Activated naive CD8-positive, alpha-beta T cell treated with anti-CD3 and anti-CD28 coated beads for 36 hours (primary cell): ENCODE measurements at regions not wholly inside any gene's neighbourhood (a gene's known extent, or its start where the extent isn't known, plus 50 kb on each side); places are given as distances from the start of the nearest gene placed in this dataset.

ENCODE experiments used
- DNase-seq: peaks from one replicate; pipeline ENCODE4 v3.0.0; 2021
- H3K27ac Mint-ChIP-seq: one replicate; pipeline ENCODE4 v1.8.0; 2022; ENCODE audit warnings: mild to moderate bottlenecking, moderate library complexity, mixed read lengths
- H3K27me3 Mint-ChIP-seq: one replicate; pipeline ENCODE4 v1.8.0; 2022; ENCODE audit warnings: mild to moderate bottlenecking, mixed read lengths
- H3K36me3 Mint-ChIP-seq: one replicate; pipeline ENCODE4 v1.8.0; 2021; ENCODE audit warnings: mild to moderate bottlenecking, mixed read lengths
- H3K4me1 Mint-ChIP-seq: one replicate; pipeline ENCODE4 v1.8.0; 2021; ENCODE audit warnings: mixed read lengths
- H3K4me3 Mint-ChIP-seq: one replicate; pipeline ENCODE4 v1.8.0; 2022; ENCODE audit warnings: mild to moderate bottlenecking, moderate library complexity, mixed read lengths
- H3K9me3 Mint-ChIP-seq: one replicate; pipeline ENCODE4 v1.8.0; 2022; ENCODE audit warnings: mixed read lengths

- H3K4me1 Mint-ChIP-seq, result no peaks in the 10 kb centered on the region
These were observed 76.3 kb upstream of the TRPC4 start for GRCh38 chr13:37945651-37946575.

DNA sequence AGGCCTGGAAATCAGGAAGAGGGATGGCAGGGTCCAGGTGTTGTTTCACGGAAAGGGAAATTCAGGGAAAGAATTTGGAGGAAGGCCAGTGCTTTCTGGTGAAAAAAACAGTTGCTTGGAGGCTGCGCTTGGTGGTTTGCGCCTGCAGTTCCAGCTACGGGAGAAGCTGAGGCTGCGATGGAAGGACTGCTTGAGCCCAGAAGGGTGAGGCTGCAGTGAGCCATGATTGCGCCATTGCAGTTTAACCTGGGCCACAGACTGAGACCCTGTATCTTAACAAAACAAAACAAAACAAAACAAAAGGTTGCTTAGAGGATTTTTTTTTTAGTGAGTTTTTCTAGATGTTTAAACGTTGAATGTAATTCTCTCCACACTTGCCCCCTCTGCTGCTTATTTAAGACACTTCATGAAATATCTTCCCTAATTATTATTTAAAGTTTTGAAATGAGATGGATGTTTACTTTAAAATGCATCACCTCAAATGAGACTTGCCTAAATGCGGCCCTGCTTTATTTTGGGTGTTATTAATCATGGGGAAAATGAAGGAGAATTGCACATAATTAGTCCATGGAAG lies 75.4 kb upstream of the TRPC4 start:
- H3K9me3 Mint-ChIP-seq, result peaks cover 2% of the 10 kb centered on the region
- no peak for DNase-seq
- H3K4me3 Mint-ChIP-seq, result no peak overlapping the region
- no peaks in the 10 kb centered on the region for H3K27me3 Mint-ChIP-seq
- H3K27ac Mint-ChIP-seq, result no peak overlapping the region
- H3K4me1 Mint-ChIP-seq, result no peaks in the 10 kb centered on the region
- H3K36me3 Mint-ChIP-seq, result no peaks in the 10 kb centered on the region

More at GRCh38 chr13:37945651-37946575, 76.3 kb upstream of the TRPC4 start:
- no peak for DNase-seq
- no peak overlapping the region for H3K27ac Mint-ChIP-seq
- no peaks in the 10 kb centered on the region for H3K27me3 Mint-ChIP-seq
- no peak overlapping the region for H3K4me3 Mint-ChIP-seq
- peaks cover 2% of the 10 kb centered on the region for H3K9me3 Mint-ChIP-seq
- H3K36me3 Mint-ChIP-seq, result no peaks in the 10 kb centered on the region

DNA sequence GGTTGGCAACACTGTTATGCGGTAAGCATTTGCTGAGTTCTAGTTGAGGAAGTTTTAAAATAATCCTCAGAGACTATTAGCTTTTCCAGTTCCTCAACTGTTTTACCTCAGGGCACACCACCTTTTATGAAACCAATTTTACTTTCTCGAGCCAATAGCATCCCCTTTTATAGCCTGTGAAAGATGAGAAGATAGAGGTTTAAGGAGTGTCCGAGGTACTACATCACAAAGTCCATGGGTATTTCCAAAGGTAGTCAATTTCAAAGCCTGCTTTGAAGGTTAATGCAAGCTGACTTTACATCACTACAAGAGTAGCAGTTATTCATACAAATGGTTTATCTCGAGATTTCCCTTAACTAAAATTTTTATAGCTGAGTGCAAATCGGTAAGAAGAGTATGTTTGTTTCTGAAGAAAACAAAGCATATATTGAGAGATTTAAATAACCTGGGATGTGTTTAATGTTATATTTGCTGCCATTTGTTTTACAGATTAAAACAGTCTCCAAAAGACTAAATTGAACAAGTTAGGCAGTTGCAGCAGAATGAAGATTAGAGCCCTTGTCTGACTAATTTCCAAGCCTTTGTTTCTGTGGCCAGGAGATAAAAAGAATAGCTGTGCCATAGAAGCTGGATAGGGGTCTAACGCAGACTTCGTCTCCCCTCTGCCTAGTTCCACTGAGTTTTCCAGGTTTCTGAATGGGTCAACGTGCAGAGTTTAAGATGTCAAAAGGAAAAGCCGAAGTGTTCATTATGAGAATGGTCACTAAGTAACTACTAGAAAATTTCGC lies 74.7 kb upstream of the TRPC4 start:
- H3K9me3 Mint-ChIP-seq, result peaks cover under 1% of the 10 kb centered on the region
- no peaks in the 10 kb centered on the region for H3K36me3 Mint-ChIP-seq
- no peak overlapping the region for H3K4me3 Mint-ChIP-seq
- H3K27ac Mint-ChIP-seq, result no peak overlapping the region
- no peak for DNase-seq
- H3K4me1 Mint-ChIP-seq, result no peaks in the 10 kb centered on the region
- H3K27me3 Mint-ChIP-seq, result no peaks in the 10 kb centered on the region

DNA sequence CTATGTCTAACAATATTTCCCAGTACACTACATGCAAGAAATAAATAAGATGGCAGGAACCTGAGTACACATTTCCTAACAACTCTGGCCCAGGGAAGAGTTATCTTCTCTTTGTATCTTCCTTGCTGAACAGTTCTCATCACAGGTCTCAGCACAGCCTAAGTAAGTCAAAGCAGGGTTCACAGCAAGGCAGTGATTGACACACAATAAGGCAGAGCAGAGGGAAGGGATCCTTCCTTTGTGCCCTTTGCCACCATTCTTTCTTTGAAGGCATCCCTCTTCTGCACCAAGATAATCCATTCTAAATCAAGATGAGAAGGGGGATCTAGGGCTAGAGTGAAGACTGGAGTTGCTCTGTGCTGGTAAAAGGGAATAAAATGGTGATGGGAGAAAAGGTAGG lies 73.4 kb upstream of the TRPC4 start:
- H3K9me3 Mint-ChIP-seq, result no peaks in the 10 kb centered on the region
- no peaks in the 10 kb centered on the region for H3K36me3 Mint-ChIP-seq
- no peaks in the 10 kb centered on the region for H3K4me1 Mint-ChIP-seq
- H3K4me3 Mint-ChIP-seq, result no peak overlapping the region
- H3K27ac Mint-ChIP-seq, result no peak overlapping the region
- H3K27me3 Mint-ChIP-seq, result no peaks in the 10 kb centered on the region
- DNase-seq, result no peak

GRCh38 chr13:37934339-37935191 lies 65.0 kb upstream of the TRPC4 start:
- Mint-ChIP-seq H3K9me3 (no peaks in the 10 kb centered on the region), H3K4me3 (no peak overlapping the region), H3K27me3 (no peaks in the 10 kb centered on the region), H3K27ac (no peak overlapping the region), H3K4me1 (no peaks in the 10 kb centered on the region), H3K36me3 (no peaks in the 10 kb centered on the region)
- no peak for DNase-seq

- Mint-ChIP-seq H3K36me3 (no peaks in the 10 kb centered on the region), H3K4me3 (no peak overlapping the region), H3K27me3 (no peaks in the 10 kb centered on the region), H3K4me1 (no peaks in the 10 kb centered on the region), H3K27ac (no peak overlapping the region), H3K9me3 (no peaks in the 10 kb centered on the region)
- no peak for DNase-seq
These were observed 59.7 kb upstream of the TRPC4 start for GRCh38 chr13:37929308-37929707.

DNA sequence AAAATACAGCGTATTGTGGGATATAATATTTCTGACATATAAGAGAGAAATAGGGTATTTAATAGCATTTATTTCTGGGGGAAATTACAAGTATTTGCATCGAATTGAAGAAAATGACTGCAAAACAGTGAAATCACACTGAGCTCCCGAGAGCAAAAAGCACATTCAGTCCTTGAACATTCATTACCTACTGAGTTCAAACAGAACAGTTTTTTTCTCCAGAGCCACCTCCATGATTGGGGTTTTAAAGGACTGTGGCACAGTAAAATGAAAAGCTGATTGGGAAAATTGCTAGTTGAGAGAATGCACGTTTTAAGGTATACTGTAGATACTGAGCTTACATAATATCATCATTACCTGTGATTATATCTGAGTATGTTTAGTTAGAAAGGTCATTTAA lies 58.0 kb upstream of the TRPC4 start:
- H3K27ac Mint-ChIP-seq, result no peak overlapping the region
- H3K4me1 Mint-ChIP-seq, result no peaks in the 10 kb centered on the region
- no peaks in the 10 kb centered on the region for H3K9me3 Mint-ChIP-seq
- H3K27me3 Mint-ChIP-seq, result no peaks in the 10 kb centered on the region
- no peak for DNase-seq
- H3K4me3 Mint-ChIP-seq, result no peak overlapping the region
- H3K36me3 Mint-ChIP-seq, result no peaks in the 10 kb centered on the region

- no peaks in the 10 kb centered on the region for H3K4me1 Mint-ChIP-seq
- no peaks in the 10 kb centered on the region for H3K27me3 Mint-ChIP-seq
These were observed 56.4 kb upstream of the TRPC4 start for GRCh38 chr13:37925878-37926473.

DNA sequence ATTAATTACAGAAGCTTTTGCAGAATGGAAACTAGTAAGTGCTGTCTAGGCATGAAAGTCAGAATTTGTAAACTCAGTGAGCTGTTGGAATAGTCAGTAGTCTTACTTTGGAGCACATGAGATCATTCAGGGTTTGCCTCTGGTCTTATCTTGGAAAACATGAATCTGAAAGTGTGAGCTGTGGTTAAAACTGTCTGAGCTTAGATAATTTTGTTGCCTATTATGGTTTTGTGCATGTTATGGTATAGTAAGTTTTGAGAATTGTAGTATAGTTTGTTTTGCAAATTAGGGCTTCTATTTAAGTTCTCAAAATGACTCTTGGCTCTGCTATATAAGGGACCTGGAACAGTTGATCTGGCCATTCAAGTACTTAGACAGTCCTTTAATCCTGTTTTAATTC lies 53.7 kb upstream of the TRPC4 start:
- no peak for DNase-seq
- no peaks in the 10 kb centered on the region for H3K36me3 Mint-ChIP-seq
- no peak overlapping the region for H3K4me3 Mint-ChIP-seq
- H3K27ac Mint-ChIP-seq, result no peak overlapping the region
- H3K27me3 Mint-ChIP-seq, result no peaks in the 10 kb centered on the region
- H3K9me3 Mint-ChIP-seq, result no peaks in the 10 kb centered on the region
- no peaks in the 10 kb centered on the region for H3K4me1 Mint-ChIP-seq

More at GRCh38 chr13:37925878-37926473, 56.4 kb upstream of the TRPC4 start:
- Mint-ChIP-seq H3K9me3 (no peaks in the 10 kb centered on the region), H3K36me3 (no peaks in the 10 kb centered on the region), H3K27ac (no peak overlapping the region), H3K4me3 (no peak overlapping the region)
- no peak for DNase-seq

GRCh38 chr13:37919329-37919880 lies 49.8 kb upstream of the TRPC4 start:
- no peak overlapping the region for H3K4me3 Mint-ChIP-seq
- no peak overlapping the region for H3K27ac Mint-ChIP-seq
- DNase-seq, result no peak
- H3K4me1 Mint-ChIP-seq, result no peaks in the 10 kb centered on the region
- no peaks in the 10 kb centered on the region for H3K27me3 Mint-ChIP-seq
- peaks cover 2% of the 10 kb centered on the region for H3K9me3 Mint-ChIP-seq
- no peaks in the 10 kb centered on the region for H3K36me3 Mint-ChIP-seq
